Caco-2 (cell line): ENCODE measurements at regions not wholly inside any gene's neighbourhood (a gene's known extent, or its start where the extent isn't known, plus 50 kb on each side); places are given as distances from the start of the nearest gene placed in this dataset.

ENCODE experiments used
- BruUV-seq: library from RNA; stranded (reverse); fragments of 400-500 nt; replicated peaks from 2 replicates; lab custom pipeline; 2021; lab: Mats Ljungman, UMichigan
- CTCF ChIA-PET: fragments of 300-600 bp; sonication (Branson Sonifier 250); formaldehyde crosslinking; loops from one replicate; lab custom pipeline; 2022; ENCODE audit warnings: antibody characterized with exemption; lab: Charles Lee
- POLR2A ChIA-PET: fragments of 300-600 bp; sonication (Branson Sonifier 250); formaldehyde crosslinking; loops from one replicate; lab custom pipeline; 2022; ENCODE audit warnings: antibody characterized with exemption; lab: Charles Lee
- DNase-seq, 2 experiments: peaks; one replicate each; pipeline versions ENCODE4 v3.0.0 to v3.0.0-alpha.2; 2020 to 2022
- H3K27me3 ChIP-seq: replicated peaks from 2 replicates; pipeline ENCODE4 v1.6.0; 2011; ENCODE audit warnings: low read length; ENCODE audit not compliant: control insufficient read depth, insufficient read depth
- H3K36me3 ChIP-seq: 2 replicates; pipeline ENCODE4 v1.5.1; 2011; ENCODE audit warnings: low read length; ENCODE audit not compliant: control insufficient read depth, insufficient read depth
- H3K4me1 ChIP-seq: fragments of 250-450 bp; sonication (Bioruptor Pico); 2 replicates; pipeline ENCODE4 v1.5.1; 2020; ENCODE audit warnings: mild to moderate bottlenecking
- H3K4me3 ChIP-seq: 2 replicates; pipeline ENCODE4 v1.5.1; 2011; ENCODE audit warnings: low read depth, mild to moderate bottlenecking, control low read depth, low read length
- H3K9me3 ChIP-seq: fragments of 250-450 bp; sonication (Bioruptor Pico); 2 replicates; pipeline ENCODE4 v1.5.1; 2020; ENCODE audit warnings: mild to moderate bottlenecking, moderate library complexity
- H3K27ac Mint-ChIP-seq: one replicate; pipeline ENCODE4 v1.8.0; 2022; ENCODE audit warnings: mixed read lengths; ENCODE audit not compliant: unreplicated experiment
- H3K27me3 Mint-ChIP-seq: one replicate; pipeline ENCODE4 v1.8.0; 2022; ENCODE audit warnings: mixed read lengths; ENCODE audit not compliant: insufficient read depth, unreplicated experiment
- H3K36me3 Mint-ChIP-seq: one replicate; pipeline ENCODE4 v1.8.0; 2022; ENCODE audit warnings: mild to moderate bottlenecking, mixed read lengths; ENCODE audit not compliant: insufficient read depth, unreplicated experiment
- H3K4me1 Mint-ChIP-seq: one replicate; pipeline ENCODE4 v1.8.0; 2022; ENCODE audit warnings: low read depth, mixed read lengths; ENCODE audit not compliant: unreplicated experiment
- H3K4me3 Mint-ChIP-seq: one replicate; pipeline ENCODE4 v1.8.0; 2022; ENCODE audit warnings: mild to moderate bottlenecking, moderate library complexity, mixed read lengths; ENCODE audit not compliant: unreplicated experiment
- H3K9me3 Mint-ChIP-seq: one replicate; pipeline ENCODE4 v1.8.0; 2022; ENCODE audit warnings: mixed read lengths; ENCODE audit not compliant: unreplicated experiment
- CTCF ChIP-seq, 2 experiments: fragments of 200-600 bp in 1 of 2; IDR thresholded peaks; 1 replicate in 1 of 2; 2 replicates in 1 of 2; pipeline versions ENCODE4 v1.5.1 to v1.8.0; 2011 to 2022; ENCODE audit warnings: antibody characterized with exemption in 1 of 2, control low read depth in 1 of 2, inconsistent platforms in 1 of 2, low read depth in 1 of 2, low read length in 1 of 2, mild to moderate bottlenecking in 1 of 2, moderate library complexity in 1 of 2; ENCODE audit not compliant: insufficient read depth in 1 of 2, severe bottlenecking in 1 of 2, unreplicated experiment in 1 of 2
- intact Hi-C: fragments of 100-400 bp; cut with micrococcal nuclease; formaldehyde crosslinking; loops from one replicate; pipeline ENCODE4 v1.10.0; 2022; ENCODE audit not compliant: unreplicated experiment

GRCh38 chr2:10201201-10201600 lies 78.7 kb downstream of the RRM2 start:
- CTCF ChIA-PET, result interaction anchor here (0.7 to 1.0 kb wide), 2 partner anchors 28 to 66 kb away, joined by 3 to 6 read pairs; no protein-coding TSS in a partner anchor
- no peak for TF ChIP-seq CTCF (IDR thresholded peaks at IDR 0.05; ENCODE audit: insufficient read depth in 1 of 2, low read depth in 1 of 2, low read length in 1 of 2, severe bottlenecking in 1 of 2, unreplicated experiment in 1 of 2)
- Histone ChIP-seq H3K9me3 (peaks cover 17% of the 10 kb centered on the region), H3K4me1 (peaks cover 12% of the 10 kb centered on the region; the same call in 1 of the 2 replicates), H3K36me3 (no peaks in the 10 kb centered on the region), H3K27me3 (no peaks in the 10 kb centered on the region; the same call in 1 of the 2 replicates), H3K4me3 (no peak overlapping the region)
- Mint-ChIP-seq H3K27ac (no peak overlapping the region), H3K4me3 (no peak overlapping the region), H3K36me3 (peaks cover 12% of the 10 kb centered on the region), H3K27me3 (no peaks in the 10 kb centered on the region), H3K4me1 (peaks cover 20% of the 10 kb centered on the region), H3K9me3 (peaks cover 15% of the 10 kb centered on the region)
- BruUV-seq, result no TSS peak
- DNase-seq, result peak in 1 of 2 experiments; percentile 28
- POLR2A ChIA-PET, result no interaction called here
- intact Hi-C loops, result no loop called here

DNA sequence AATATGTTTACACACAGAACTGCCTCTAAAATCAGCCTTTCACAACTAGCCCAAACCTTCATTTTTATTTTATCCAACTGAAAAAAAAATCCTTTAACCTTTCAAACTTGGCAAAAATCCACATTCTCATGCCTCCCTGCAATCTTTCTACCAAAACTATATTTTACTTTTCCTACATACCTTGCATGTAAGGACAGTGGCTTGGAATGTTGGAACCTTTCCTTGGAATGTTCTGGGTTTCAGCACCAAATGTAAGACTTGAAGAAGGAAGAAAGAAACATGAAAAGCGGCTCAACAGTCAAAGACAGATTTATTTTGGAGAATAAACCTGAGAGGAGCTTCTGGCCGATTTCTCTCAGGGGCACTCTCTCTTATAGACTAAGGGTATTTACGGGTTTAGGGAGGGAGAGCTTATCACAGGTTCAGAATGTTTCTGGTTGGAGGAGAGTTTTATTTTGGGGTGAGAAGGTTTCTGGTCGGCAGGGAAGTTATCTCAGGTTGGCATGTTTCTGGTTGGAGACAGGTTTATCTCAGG lies 79.7 kb downstream of the RRM2 start:
- Histone ChIP-seq H3K9me3 (peaks cover 16% of the 10 kb centered on the region), H3K36me3 (no peaks in the 10 kb centered on the region), H3K4me1 (peaks cover 12% of the 10 kb centered on the region; the same call in 1 of the 2 replicates), H3K4me3 (no peak overlapping the region), H3K27me3 (no peaks in the 10 kb centered on the region; the same call in 1 of the 2 replicates)
- H3K27ac Mint-ChIP-seq, result no peak overlapping the region
- H3K4me1 Mint-ChIP-seq, result peaks cover 20% of the 10 kb centered on the region
- ChIA-PET POLR2A (no interaction called here), CTCF (no interaction called here)
- no peak overlapping the region for H3K4me3 Mint-ChIP-seq
- peaks cover 15% of the 10 kb centered on the region for H3K9me3 Mint-ChIP-seq
- peaks cover 12% of the 10 kb centered on the region for H3K36me3 Mint-ChIP-seq
- no TSS peak for BruUV-seq
- intact Hi-C loops, result no loop called here
- DNase-seq, result no peak
- TF ChIP-seq CTCF (IDR thresholded peaks at IDR 0.05; ENCODE audit: insufficient read depth in 1 of 2, low read depth in 1 of 2, low read length in 1 of 2, severe bottlenecking in 1 of 2, unreplicated experiment in 1 of 2), result no peak
- H3K27me3 Mint-ChIP-seq, result no peaks in the 10 kb centered on the region

- TF ChIP-seq CTCF (IDR thresholded peaks at IDR 0.05; ENCODE audit: insufficient read depth in 1 of 2, low read depth in 1 of 2, low read length in 1 of 2, severe bottlenecking in 1 of 2, unreplicated experiment in 1 of 2), result no peak
- H3K4me1 ChIP-seq, result peaks cover 12% of the 10 kb centered on the region; the same call in 1 of the 2 replicates
- no peaks in the 10 kb centered on the region for H3K27me3 Mint-ChIP-seq
- H3K9me3 ChIP-seq, result no peaks in the 10 kb centered on the region
- H3K4me3 ChIP-seq, result no peak overlapping the region
- H3K36me3 ChIP-seq, result no peaks in the 10 kb centered on the region
- CTCF ChIA-PET, result no interaction called here
- no peaks in the 10 kb centered on the region; the same call in 1 of the 2 replicates for H3K27me3 ChIP-seq
- BruUV-seq, result no TSS peak
- no peak for DNase-seq
- no peak overlapping the region for H3K4me3 Mint-ChIP-seq
- no peak overlapping the region for H3K27ac Mint-ChIP-seq
- intact Hi-C loops, result no loop called here
- no peaks in the 10 kb centered on the region for H3K9me3 Mint-ChIP-seq
- POLR2A ChIA-PET, result no interaction called here
- peaks cover 14% of the 10 kb centered on the region for H3K4me1 Mint-ChIP-seq
- H3K36me3 Mint-ChIP-seq, result no peaks in the 10 kb centered on the region
Observed at GRCh38 chr2:10204326-10205161, 82.0 kb downstream of the RRM2 start.
